Dendritic cell treated with granulocyte-macrophage colony-stimulating factor and Interleukin-4, amounts not matched to agents 40 ng/mL and 50 ng/mL, for 4 days (primary cell): ENCODE measurements at regions not wholly inside any gene's neighbourhood (a gene's known extent, or its start where the extent isn't known, plus 50 kb on each side); places are given as distances from the start of the nearest gene placed in this dataset.

ENCODE experiments used
- H3K27ac Mint-ChIP-seq: one replicate; pipeline ENCODE4 v1.8.0; 2022; ENCODE audit warnings: mild to moderate bottlenecking, mixed read lengths
- H3K27me3 Mint-ChIP-seq: one replicate; pipeline ENCODE4 v1.8.0; 2022; ENCODE audit warnings: mild to moderate bottlenecking, mixed read lengths
- H3K36me3 Mint-ChIP-seq: one replicate; pipeline ENCODE4 v1.8.0; 2022; ENCODE audit warnings: low read depth, mixed read lengths
- H3K4me1 Mint-ChIP-seq: one replicate; pipeline ENCODE4 v1.8.0; 2022; ENCODE audit warnings: low read depth, mixed read lengths
- H3K4me3 Mint-ChIP-seq: one replicate; pipeline ENCODE4 v1.8.0; 2022; ENCODE audit warnings: mild to moderate bottlenecking, moderate library complexity, mixed read lengths
- H3K9me3 Mint-ChIP-seq: one replicate; pipeline ENCODE4 v1.8.0; 2022; ENCODE audit warnings: mixed read lengths
- intact Hi-C: fragments of 100-400 bp; cut with micrococcal nuclease; formaldehyde crosslinking; loops from one replicate; pipeline ENCODE4 v1.15.0; 2022

GRCh38 chr22:42217752-42218280 lies 52.6 kb downstream of the TCF20 start:
- intact Hi-C loops: no loop called here
- H3K4me1 Mint-ChIP-seq: peaks cover 36% of the 10 kb centered on the region
- peaks cover 26% of the 10 kb centered on the region for H3K36me3 Mint-ChIP-seq
- H3K9me3 Mint-ChIP-seq: no peaks in the 10 kb centered on the region
- H3K27me3 Mint-ChIP-seq: no peaks in the 10 kb centered on the region
- H3K4me3 Mint-ChIP-seq: no peak overlapping the region
- H3K27ac Mint-ChIP-seq: no peak overlapping the region

- Mint-ChIP-seq H3K27me3 (no peaks in the 10 kb centered on the region), H3K4me1 (peaks cover 31% of the 10 kb centered on the region), H3K27ac (no peak overlapping the region), H3K4me3 (no peak overlapping the region), H3K9me3 (no peaks in the 10 kb centered on the region), H3K36me3 (peaks cover 32% of the 10 kb centered on the region)
- intact Hi-C loops: no loop called here
Observed at GRCh38 chr22:42217019-42217751, 53.3 kb downstream of the TCF20 start.

GRCh38 chr22:42214633-42215415 lies 55.6 kb downstream of the TCF20 start:
- H3K36me3 Mint-ChIP-seq: peaks cover 56% of the 10 kb centered on the region
- peaks cover 11% of the 10 kb centered on the region for H3K4me1 Mint-ChIP-seq
- no peaks in the 10 kb centered on the region for H3K9me3 Mint-ChIP-seq
- H3K27me3 Mint-ChIP-seq: no peaks in the 10 kb centered on the region
- intact Hi-C loops: no loop called here
- H3K27ac Mint-ChIP-seq: no peak overlapping the region
- no peak overlapping the region for H3K4me3 Mint-ChIP-seq

GRCh38 chr22:42208362-42208761 lies 62.1 kb downstream of the TCF20 start:
- H3K4me1 Mint-ChIP-seq: peaks cover 32% of the 10 kb centered on the region
- H3K4me3 Mint-ChIP-seq: no peak overlapping the region
- H3K36me3 Mint-ChIP-seq: peaks cover 75% of the 10 kb centered on the region
- no peaks in the 10 kb centered on the region for H3K27me3 Mint-ChIP-seq
- intact Hi-C loops: no loop called here
- H3K9me3 Mint-ChIP-seq: no peaks in the 10 kb centered on the region
- H3K27ac Mint-ChIP-seq: no peak overlapping the region

- no peak overlapping the region for H3K4me3 Mint-ChIP-seq
- no peaks in the 10 kb centered on the region for H3K9me3 Mint-ChIP-seq
- H3K36me3 Mint-ChIP-seq: peaks cover 71% of the 10 kb centered on the region
- intact Hi-C loops: no loop called here
- no peak overlapping the region for H3K27ac Mint-ChIP-seq
- H3K27me3 Mint-ChIP-seq: no peaks in the 10 kb centered on the region
- peaks cover 37% of the 10 kb centered on the region for H3K4me1 Mint-ChIP-seq
Observed at GRCh38 chr22:42207918-42208317, 62.5 kb downstream of the TCF20 start.

GRCh38 chr22:42203609-42204008 lies 66.8 kb downstream of the TCF20 start:
- Mint-ChIP-seq H3K4me3 (no peak overlapping the region), H3K27ac (peak overlapping the region; percentile 44), H3K36me3 (peaks cover 53% of the 10 kb centered on the region)

GRCh38 chr22:42202669-42203068 lies 67.8 kb downstream of the TCF20 start:
- Mint-ChIP-seq H3K9me3 (no peaks in the 10 kb centered on the region), H3K4me1 (peaks cover 39% of the 10 kb centered on the region), H3K4me3 (peak overlapping the region; percentile 39), H3K27ac (no peak overlapping the region), H3K36me3 (peaks cover 45% of the 10 kb centered on the region), H3K27me3 (no peaks in the 10 kb centered on the region)
- intact Hi-C loops: no loop called here

More at GRCh38 chr22:42203609-42204008, 66.8 kb downstream of the TCF20 start:
- intact Hi-C loops: no loop called here
- H3K9me3 Mint-ChIP-seq: no peaks in the 10 kb centered on the region
- H3K27me3 Mint-ChIP-seq: no peaks in the 10 kb centered on the region
- peaks cover 43% of the 10 kb centered on the region for H3K4me1 Mint-ChIP-seq

GRCh38 chr22:42202048-42202447 lies 68.4 kb downstream of the TCF20 start:
- no peaks in the 10 kb centered on the region for H3K9me3 Mint-ChIP-seq
- H3K36me3 Mint-ChIP-seq: peaks cover 38% of the 10 kb centered on the region
- H3K27ac Mint-ChIP-seq: no peak overlapping the region
- peaks cover 39% of the 10 kb centered on the region for H3K4me1 Mint-ChIP-seq
- H3K4me3 Mint-ChIP-seq: no peak overlapping the region
- intact Hi-C loops: no loop called here
- H3K27me3 Mint-ChIP-seq: no peaks in the 10 kb centered on the region

GRCh38 chr22:42199025-42199424 lies 68.4 kb upstream of the CYP2D6 start:
- H3K9me3 Mint-ChIP-seq: no peaks in the 10 kb centered on the region
- H3K27me3 Mint-ChIP-seq: no peaks in the 10 kb centered on the region
- intact Hi-C loops: no loop called here
- H3K36me3 Mint-ChIP-seq: peaks cover 25% of the 10 kb centered on the region
- H3K4me3 Mint-ChIP-seq: no peak overlapping the region
- no peak overlapping the region for H3K27ac Mint-ChIP-seq
- H3K4me1 Mint-ChIP-seq: peaks cover 38% of the 10 kb centered on the region

- H3K27ac Mint-ChIP-seq: no peak overlapping the region
- H3K27me3 Mint-ChIP-seq: no peaks in the 10 kb centered on the region
- H3K4me3 Mint-ChIP-seq: no peak overlapping the region
- H3K36me3 Mint-ChIP-seq: peaks cover 25% of the 10 kb centered on the region
- intact Hi-C loops: no loop called here
- no peaks in the 10 kb centered on the region for H3K9me3 Mint-ChIP-seq
- H3K4me1 Mint-ChIP-seq: peaks cover 37% of the 10 kb centered on the region
Observed at GRCh38 chr22:42198226-42198625, 67.6 kb upstream of the CYP2D6 start.

GRCh38 chr22:42196454-42196853 lies 65.8 kb upstream of the CYP2D6 start:
- no peaks in the 10 kb centered on the region for H3K27me3 Mint-ChIP-seq
- H3K36me3 Mint-ChIP-seq: peaks cover 21% of the 10 kb centered on the region
- intact Hi-C loops: no loop called here
- H3K4me3 Mint-ChIP-seq: no peak overlapping the region
- H3K4me1 Mint-ChIP-seq: peaks cover 30% of the 10 kb centered on the region
- H3K27ac Mint-ChIP-seq: no peak overlapping the region
- no peaks in the 10 kb centered on the region for H3K9me3 Mint-ChIP-seq

- no peak overlapping the region for H3K4me3 Mint-ChIP-seq
- H3K4me1 Mint-ChIP-seq: peaks cover 23% of the 10 kb centered on the region
- peaks cover 7% of the 10 kb centered on the region for H3K36me3 Mint-ChIP-seq
- H3K27ac Mint-ChIP-seq: no peak overlapping the region
- intact Hi-C loops: no loop called here
- no peaks in the 10 kb centered on the region for H3K27me3 Mint-ChIP-seq
- H3K9me3 Mint-ChIP-seq: no peaks in the 10 kb centered on the region
Observed at GRCh38 chr22:42194953-42195352, 64.3 kb upstream of the CYP2D6 start.

- Mint-ChIP-seq H3K27ac (no peak overlapping the region), H3K9me3 (no peaks in the 10 kb centered on the region), H3K4me1 (peaks cover 23% of the 10 kb centered on the region), H3K27me3 (no peaks in the 10 kb centered on the region), H3K4me3 (no peak overlapping the region), H3K36me3 (peaks cover 5% of the 10 kb centered on the region)
- intact Hi-C loops: no loop called here
Observed at GRCh38 chr22:42194104-42194851, 63.7 kb upstream of the CYP2D6 start.

- Mint-ChIP-seq H3K27ac (no peak overlapping the region), H3K4me1 (peaks cover 30% of the 10 kb centered on the region), H3K36me3 (peaks cover 16% of the 10 kb centered on the region), H3K9me3 (no peaks in the 10 kb centered on the region), H3K27me3 (no peaks in the 10 kb centered on the region), H3K4me3 (no peak overlapping the region)
- intact Hi-C loops: no loop called here
Observed at GRCh38 chr22:42192547-42192946, 61.9 kb upstream of the CYP2D6 start.
